Osteocyte (in vitro differentiated cells): ENCODE measurements at regions not wholly inside any gene's neighbourhood (a gene's known extent, or its start where the extent isn't known, plus 50 kb on each side); places are given as distances from the start of the nearest gene placed in this dataset.

Experiments
- DNase-seq: peaks from one replicate; pipeline ENCODE4 v3.0.0; 2021; ENCODE audit warnings: mixed read lengths; ENCODE audit not compliant: unreplicated experiment; ENCODE audit errors: extremely low spot score
- H3K27ac Mint-ChIP-seq: one replicate; pipeline ENCODE4 v1.8.0; 2021; ENCODE audit warnings: mild to moderate bottlenecking, mixed read lengths; ENCODE audit not compliant: unreplicated experiment
- H3K27me3 Mint-ChIP-seq: one replicate; pipeline ENCODE4 v1.8.0; 2021; ENCODE audit warnings: mixed read lengths; ENCODE audit not compliant: unreplicated experiment
- H3K36me3 Mint-ChIP-seq: one replicate; pipeline ENCODE4 v1.8.0; 2021; ENCODE audit warnings: mixed read lengths; ENCODE audit not compliant: unreplicated experiment
- H3K4me1 Mint-ChIP-seq: one replicate; pipeline ENCODE4 v1.8.0; 2021; ENCODE audit warnings: mixed read lengths; ENCODE audit not compliant: unreplicated experiment
- H3K4me3 Mint-ChIP-seq: one replicate; pipeline ENCODE4 v1.8.0; 2021; ENCODE audit warnings: mild to moderate bottlenecking, moderate library complexity, mixed read lengths; ENCODE audit not compliant: unreplicated experiment
- H3K9me3 Mint-ChIP-seq: one replicate; pipeline ENCODE4 v1.8.0; 2021; ENCODE audit warnings: mixed read lengths; ENCODE audit not compliant: unreplicated experiment
- TF ChIP-seq, protein P1 (sequence below): fragments of 200-600 bp; sonication (generic); IDR thresholded peaks from 2 replicates; pipeline ENCODE4 v1.5.0; 2021; ENCODE audit warnings: antibody characterized with exemption, mild to moderate bottlenecking, moderate library complexity

DNA sequence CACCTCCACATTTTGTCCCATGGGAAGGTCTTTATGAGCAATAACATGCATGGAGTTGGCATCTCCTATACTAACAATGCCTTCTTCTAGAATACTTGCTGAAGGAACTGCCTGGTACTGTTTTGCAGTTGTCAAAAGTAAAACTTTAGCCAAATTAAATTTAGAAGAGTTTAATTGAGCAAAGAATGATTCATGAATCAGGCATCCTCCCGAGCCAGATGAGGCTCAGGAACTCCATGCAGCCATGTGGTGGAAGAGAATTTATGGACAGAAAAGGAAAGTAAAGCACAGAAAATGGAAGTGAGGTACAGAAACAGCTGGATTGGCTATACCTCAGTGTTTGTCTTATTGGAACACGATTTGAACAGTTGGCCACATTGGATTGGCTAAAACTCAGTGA is 1081.9 kb downstream of the SLITRK1 start:
- no peak for DNase-seq
- Mint-ChIP-seq H3K27me3 (no peaks in the 10 kb centered on the region), H3K4me1 (no peaks in the 10 kb centered on the region), H3K36me3 (no peaks in the 10 kb centered on the region), H3K9me3 (no peaks in the 10 kb centered on the region), H3K27ac (no peak overlapping the region), H3K4me3 (no peak overlapping the region)
- TF ChIP-seq, protein P1, sequence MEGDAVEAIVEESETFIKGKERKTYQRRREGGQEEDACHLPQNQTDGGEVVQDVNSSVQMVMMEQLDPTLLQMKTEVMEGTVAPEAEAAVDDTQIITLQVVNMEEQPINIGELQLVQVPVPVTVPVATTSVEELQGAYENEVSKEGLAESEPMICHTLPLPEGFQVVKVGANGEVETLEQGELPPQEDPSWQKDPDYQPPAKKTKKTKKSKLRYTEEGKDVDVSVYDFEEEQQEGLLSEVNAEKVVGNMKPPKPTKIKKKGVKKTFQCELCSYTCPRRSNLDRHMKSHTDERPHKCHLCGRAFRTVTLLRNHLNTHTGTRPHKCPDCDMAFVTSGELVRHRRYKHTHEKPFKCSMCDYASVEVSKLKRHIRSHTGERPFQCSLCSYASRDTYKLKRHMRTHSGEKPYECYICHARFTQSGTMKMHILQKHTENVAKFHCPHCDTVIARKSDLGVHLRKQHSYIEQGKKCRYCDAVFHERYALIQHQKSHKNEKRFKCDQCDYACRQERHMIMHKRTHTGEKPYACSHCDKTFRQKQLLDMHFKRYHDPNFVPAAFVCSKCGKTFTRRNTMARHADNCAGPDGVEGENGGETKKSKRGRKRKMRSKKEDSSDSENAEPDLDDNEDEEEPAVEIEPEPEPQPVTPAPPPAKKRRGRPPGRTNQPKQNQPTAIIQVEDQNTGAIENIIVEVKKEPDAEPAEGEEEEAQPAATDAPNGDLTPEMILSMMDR, result no peak

DNA sequence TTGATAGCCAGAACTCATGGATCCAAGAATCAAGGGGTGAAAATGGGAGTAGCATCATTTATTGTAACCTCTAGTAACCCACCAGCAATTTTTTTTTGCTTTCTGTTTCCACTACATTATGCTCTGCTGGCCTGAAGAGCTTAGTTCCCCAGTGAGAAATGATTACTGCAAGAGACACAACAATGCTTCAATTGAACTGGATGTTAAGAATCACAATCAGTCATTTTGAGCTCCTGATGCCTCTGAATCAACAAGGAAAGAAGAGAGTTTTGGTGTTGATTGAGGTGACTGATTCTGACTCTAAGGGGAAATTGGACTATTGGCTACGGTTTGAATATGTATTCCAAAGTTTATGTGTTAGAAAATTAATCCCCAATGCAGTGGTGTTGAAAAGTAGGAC is 1084.4 kb downstream of the SLITRK1 start:
- Mint-ChIP-seq H3K27me3 (no peaks in the 10 kb centered on the region), H3K36me3 (no peaks in the 10 kb centered on the region)

DNA sequence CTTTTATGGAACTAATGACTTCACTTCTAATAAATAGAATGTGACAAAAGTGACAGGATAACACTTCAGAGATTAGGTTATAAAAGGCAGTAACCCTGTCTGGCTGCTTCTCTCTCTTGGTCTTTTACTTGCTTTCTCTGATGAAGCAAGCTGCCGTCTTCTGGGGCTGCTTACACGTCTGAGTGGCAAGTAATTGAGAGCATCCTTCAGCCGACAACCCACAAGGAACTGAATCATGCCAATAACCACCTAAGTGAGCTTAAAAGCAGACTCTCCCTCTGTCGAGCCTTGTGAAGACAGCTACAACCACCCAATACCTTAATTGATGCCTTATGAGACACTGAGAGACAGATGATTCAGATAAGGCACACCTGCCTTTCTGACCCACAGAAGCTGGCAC is 1091.2 kb downstream of the SLITRK1 start:
- Mint-ChIP-seq H3K4me3 (no peak overlapping the region), H3K4me1 (no peaks in the 10 kb centered on the region), H3K27ac (no peak overlapping the region), H3K36me3 (no peaks in the 10 kb centered on the region), H3K9me3 (no peaks in the 10 kb centered on the region), H3K27me3 (no peaks in the 10 kb centered on the region)
- TF ChIP-seq, protein P1, result no peak
- no peak for DNase-seq

More for the DNA sequence above, 1084.4 kb downstream of the SLITRK1 start:
- Mint-ChIP-seq H3K4me3 (no peak overlapping the region), H3K27ac (no peak overlapping the region), H3K9me3 (no peaks in the 10 kb centered on the region), H3K4me1 (no peaks in the 10 kb centered on the region)
- no peak for DNase-seq
- TF ChIP-seq, protein P1, result no peak

DNA sequence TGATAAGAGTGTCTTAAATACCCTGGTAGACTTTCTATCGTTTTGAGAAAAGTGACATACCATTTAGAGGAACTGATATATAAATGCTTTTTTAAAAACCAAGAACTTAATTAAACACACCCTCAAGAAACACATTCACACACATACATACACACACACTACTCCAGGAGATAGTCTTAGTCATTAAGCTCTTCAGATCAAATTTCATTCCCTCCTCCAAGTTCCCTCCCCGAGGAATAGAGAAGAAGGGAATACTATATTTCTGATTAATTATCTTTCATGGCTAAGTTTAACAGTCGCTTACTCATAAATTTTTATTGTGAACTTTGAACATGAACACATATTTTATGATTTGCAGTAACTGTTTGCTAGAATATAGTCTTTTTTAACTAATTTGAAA is 1109.5 kb downstream of the SLITRK1 start:
- Mint-ChIP-seq H3K27ac (no peak overlapping the region), H3K4me3 (no peak overlapping the region), H3K9me3 (peaks cover 4% of the 10 kb centered on the region), H3K36me3 (no peaks in the 10 kb centered on the region), H3K4me1 (no peaks in the 10 kb centered on the region), H3K27me3 (no peaks in the 10 kb centered on the region)
- no peak for DNase-seq
- TF ChIP-seq, protein P1, result no peak

DNA sequence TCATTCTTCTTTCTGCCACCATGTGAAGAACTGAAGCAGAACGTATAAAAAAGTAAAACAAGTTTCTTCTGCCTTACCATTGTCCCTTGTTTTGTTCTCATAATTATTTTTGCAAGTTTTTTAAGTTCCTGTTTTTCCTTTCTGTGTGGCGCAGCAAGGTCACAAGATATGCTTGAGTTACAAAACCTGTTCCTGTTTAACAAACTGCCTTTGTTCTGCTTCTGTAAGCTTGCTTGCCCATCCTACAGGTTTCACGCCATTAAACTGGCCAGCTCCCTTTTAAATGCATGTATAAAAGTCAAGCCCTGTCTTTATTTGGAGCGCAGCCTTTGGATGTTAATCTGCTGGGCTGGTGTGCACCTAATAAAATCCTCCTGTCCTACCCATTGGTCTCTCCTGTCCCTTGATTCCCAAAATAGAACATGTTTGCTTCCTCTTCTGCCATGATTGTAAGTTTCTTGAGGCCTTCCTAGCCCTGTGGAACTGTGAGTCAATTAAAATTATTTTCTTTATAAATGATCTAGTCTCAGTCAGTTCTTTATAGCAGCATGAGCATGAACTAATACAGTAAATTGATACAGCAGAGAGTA is 1115.4 kb downstream of the SLITRK1 start:
- no peaks in the 10 kb centered on the region for H3K27me3 Mint-ChIP-seq
- peaks cover 17% of the 10 kb centered on the region for H3K9me3 Mint-ChIP-seq
- H3K27ac Mint-ChIP-seq, result no peak overlapping the region
- TF ChIP-seq, protein P1, result no peak
- H3K36me3 Mint-ChIP-seq, result peaks cover 5% of the 10 kb centered on the region
- H3K4me1 Mint-ChIP-seq, result no peaks in the 10 kb centered on the region
- H3K4me3 Mint-ChIP-seq, result no peak overlapping the region
- DNase-seq, result no peak
